Frontal cortex (tissue), 3 donors: ENCODE measurements at regions not wholly inside any gene's neighbourhood (a gene's known extent, or its start where the extent isn't known, plus 50 kb on each side); places are given as distances from the start of the nearest gene placed in this dataset.
A peak's percentile ranks its signal among the peaks of the same experiment; 100 is the strongest.
"Not testable (repeated sequence)": the region's sequence is repeated elsewhere in the genome, so short reads cannot be mapped to it uniquely, and the experiment has no call there.

Source experiments
- DNase-seq, 2 donors: peaks; one replicate each; pipeline ENCODE4 v3.0.0; 2012; ENCODE audit warnings: low spot score in 2 of 2
- FAIRE-seq: peaks from 2 replicates; lab custom pipeline; 2012; peaks lifted over from hg19 to GRCh38; lab: Jason Lieb, UNC
- donor health status: control.
- donor health status: control.
- donor health status: control.

DNA sequence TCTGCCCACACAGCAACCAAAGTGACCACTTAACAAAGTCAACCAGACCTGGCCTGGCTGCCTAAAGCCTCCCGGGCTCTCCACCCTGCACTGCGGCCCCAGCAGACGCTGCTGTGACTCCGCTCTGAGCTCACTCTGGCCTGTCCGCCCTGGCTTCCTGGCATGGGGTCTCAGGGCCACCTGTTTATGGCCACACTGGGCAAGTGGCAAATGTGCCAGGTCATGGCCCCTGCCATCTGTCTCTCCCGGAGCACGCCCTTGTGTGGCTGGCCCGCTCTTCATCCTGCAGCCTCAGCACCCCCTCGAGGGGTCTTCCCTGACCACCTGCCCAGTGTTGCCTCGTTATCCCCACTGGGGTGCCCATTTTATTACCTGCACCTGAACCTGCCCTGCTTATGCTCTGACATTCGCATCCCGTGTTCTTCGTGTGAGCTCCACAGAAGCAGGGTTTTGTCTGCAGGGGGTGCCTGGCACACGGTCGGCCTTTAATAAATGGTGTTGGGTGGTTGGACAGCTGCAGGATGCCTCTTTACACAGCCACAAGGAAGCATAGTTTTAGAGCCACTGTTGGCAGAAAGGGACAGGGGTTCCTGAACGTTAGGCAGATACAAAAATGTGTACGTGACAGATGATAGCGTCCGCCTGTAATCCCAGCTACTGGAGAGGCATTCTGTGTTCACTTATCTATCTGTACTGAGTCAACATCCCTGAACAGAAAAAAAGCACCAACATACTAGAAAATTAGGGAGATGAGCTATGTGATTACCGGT lies 785.6 kb downstream of the TBC1D22A start:
- FAIRE-seq: no peak
- DNase-seq: no peak

DNA sequence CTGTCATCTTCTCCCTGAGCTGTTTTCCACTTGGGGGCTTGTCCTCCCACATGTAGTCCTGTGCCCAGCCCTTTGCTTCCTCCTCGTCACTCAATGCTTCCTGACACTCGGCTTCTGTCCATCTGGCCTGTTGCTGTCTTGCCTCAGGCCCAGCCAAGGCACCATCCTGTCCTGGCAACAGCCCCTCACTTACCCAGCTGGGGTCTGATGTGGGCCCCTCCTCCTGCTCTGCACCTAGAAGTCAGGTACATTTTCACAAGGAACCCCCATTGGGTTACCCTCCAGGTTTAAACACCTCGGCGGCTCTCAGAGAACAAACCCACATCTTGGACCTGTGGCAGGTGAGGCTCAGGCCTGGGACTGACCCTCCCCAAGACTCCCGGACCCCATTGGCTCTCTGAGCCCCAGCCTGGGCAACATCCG lies 784.8 kb downstream of the TBC1D22A start:
- FAIRE-seq (no peak), DNase-seq (no peak)

DNA sequence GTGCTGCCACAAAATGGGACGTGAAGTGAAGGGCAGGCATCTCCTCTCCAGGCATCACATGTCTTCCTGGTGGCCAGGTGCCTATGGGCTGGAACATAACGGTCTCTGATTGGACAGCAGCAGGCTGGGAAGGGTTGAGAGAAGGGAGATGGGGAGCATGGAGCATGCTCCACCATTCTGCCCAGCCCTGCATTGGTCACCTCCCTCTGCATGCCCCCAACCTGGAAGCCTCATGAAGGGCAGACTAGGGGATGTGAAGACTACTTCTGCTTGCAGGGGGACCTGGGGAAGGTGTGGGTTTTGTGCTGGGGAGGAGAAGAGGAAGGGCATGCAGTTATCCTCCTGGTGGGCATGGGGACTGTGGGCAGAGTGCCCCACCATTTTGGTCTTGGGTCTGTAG lies 782.2 kb downstream of the TBC1D22A start:
- FAIRE-seq: no peak
- no peak for DNase-seq

DNA sequence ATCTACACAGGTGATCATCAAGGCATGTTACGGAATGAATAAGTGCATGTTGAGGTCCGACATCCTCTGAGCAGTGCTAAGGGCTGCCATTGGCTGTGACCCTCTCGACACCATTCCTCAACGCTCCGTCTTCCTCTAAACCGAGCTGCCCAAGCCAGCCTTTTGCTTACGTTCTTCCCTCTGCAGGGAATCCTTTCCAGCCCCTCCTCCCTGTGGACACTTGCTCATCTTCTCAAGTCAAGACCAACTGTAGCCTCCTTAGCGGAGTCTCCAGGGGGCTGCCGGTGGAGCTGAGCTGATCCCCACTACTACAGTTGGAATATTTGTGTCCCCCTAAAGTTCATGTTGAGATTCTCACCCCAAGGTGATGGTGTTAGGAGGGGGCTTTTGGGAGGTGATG lies 781.0 kb downstream of the TBC1D22A start:
- FAIRE-seq: no peak
- no peak for DNase-seq

DNA sequence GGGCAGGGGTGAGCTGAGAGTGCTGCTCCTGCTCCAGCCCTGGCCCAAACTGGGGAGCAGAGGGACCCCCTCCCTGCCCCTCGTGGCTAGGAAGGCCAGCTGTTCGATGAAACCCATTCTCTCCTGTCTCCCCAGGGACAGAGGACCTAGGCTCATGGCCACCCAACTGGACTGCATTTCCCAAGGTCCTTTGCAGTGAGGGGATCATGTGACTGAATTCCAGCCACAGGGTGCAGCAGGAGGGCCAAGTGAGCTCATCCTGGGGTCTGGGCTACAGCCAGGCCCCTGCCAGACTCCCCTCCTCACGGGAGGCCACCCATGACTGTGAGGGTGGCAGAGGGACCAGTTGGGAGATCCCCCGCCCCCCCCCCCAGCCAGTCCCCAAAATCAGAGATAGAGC lies 777.6 kb downstream of the TBC1D22A start:
- FAIRE-seq (no peak), DNase-seq (no peak)

DNA sequence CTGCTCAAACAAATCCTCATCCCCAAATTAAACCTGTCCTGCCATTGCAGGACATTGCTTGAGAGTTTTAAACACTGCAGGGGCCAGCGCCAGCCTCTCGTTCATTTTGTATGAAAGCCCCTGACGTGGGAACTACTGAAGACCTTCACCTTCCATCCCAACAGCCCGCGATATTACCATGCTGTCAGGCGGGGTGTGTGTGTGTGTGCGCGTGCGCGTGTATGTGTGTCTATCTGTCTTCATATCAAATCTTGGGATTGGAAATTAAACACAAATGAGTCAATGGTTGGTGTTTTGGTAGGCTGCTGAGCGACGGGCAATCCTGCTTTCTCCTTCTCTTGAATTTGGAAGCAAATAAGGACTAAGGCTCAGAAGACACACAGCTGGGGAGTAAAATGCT lies 776.9 kb downstream of the TBC1D22A start:
- DNase-seq: no peak
- no peak for FAIRE-seq

DNA sequence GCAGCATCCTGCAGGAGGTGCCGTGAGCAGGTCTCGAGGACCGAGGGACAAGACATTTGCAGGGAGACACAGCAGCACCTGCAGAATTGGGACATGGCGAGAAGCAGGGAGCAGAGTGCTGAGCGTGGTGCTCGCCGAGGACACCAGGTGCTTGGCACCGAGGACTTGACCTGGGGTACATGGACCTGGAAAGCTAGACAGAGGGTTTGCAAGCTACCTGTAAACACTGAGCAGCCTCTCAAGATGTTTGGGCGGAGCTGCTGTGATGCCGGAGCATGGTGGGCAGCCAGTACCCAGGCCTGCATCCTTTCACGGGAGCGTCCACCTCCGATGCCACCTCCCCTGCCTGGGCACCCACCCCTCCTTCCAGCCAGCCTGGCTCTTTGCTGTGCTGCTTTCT lies 773.2 kb downstream of the TBC1D22A start:
- DNase-seq: no peak
- no peak for FAIRE-seq

DNA sequence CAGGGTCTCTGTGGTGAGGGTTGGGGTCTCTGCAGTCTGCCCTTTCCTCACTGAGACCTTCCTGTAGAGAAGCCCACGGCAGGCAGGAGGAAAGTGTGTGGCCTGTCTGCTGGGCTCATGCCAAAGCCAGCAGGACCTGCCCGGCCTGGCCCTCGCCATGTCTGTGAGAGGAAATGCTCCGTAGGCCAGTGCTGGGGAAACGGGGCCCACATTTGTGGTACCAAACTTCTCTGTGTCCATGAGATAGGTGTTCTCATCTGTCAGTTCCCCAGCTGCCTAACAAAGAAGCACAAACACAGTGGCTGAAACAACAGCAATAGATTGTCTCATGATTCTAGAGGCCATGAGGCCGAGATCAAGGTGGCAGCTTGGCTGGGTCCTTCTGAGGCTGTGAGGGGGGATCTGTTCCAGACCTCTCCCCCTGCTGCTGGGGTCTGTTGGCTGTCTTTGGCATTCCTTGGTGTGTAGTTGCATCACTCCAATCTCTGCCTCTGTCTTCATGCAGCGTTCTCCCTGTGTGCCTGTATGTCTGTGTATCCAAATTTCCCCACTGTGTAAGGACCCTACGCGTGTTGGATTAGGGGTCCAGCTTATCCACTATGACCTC lies 772.5 kb downstream of the TBC1D22A start:
- DNase-seq (no peak), FAIRE-seq (no peak)

DNA sequence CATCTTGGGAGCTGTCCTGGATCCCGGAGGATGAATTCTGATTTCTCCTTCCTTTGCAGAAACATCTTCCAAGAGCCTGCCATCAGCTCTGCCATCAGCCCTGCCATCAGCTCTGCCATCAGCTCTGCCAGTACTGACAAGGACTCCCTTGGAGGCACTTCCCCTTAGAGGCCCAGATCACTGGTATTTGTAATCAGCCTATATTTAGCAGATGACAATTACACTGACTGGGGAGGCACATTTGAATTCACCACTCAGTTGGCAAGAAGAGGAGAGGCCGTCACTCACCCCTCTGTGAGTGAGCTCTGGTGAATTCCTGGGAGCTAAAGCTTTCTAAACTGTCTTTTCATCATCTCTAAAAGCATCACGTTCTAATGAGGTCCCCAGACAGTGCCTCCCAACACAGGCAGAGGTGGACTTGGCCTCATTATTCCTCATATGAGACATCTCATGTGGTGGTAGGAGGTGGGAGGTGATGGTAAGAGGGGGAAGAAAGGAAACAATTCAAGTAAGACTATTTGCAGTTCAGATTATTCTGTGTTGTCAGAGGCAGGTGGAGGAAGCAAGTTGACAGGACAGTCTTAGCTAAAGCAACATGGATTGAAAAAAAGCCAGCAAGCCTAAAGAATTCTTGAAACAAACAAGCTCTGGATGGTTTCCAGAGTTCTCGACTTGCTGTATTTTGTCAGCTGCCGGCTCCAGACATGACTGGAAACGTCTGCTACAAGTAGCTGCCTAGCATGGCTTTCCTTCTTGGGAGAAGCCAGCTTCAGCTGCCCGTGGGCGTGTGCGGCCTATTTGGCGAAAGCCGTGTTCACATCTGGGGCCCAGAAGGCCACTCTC lies 771.7 kb downstream of the TBC1D22A start:
- FAIRE-seq (no peak), DNase-seq (peak in 1 of 2 donors; percentile 38)

DNA sequence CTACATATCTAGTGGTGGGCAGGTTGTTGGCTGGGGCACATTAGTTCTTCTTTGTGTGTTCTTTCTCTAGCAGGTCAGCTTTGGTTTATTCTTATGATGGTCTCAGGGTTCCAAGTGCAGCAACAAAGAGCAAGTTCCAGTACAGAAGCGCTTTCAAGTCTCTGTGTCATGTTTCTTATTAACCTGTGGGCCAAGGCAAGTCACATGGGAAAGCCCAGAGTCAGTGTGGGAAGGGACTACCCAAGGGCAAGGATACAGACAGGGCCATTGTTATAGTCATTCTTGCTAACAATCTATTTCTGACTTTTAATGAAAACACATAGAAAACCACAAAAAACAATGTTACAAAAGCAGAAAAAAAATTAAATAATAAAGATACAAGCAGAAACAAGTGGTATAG lies 754.6 kb downstream of the TBC1D22A start:
- FAIRE-seq (no peak), DNase-seq (no peak)

DNA sequence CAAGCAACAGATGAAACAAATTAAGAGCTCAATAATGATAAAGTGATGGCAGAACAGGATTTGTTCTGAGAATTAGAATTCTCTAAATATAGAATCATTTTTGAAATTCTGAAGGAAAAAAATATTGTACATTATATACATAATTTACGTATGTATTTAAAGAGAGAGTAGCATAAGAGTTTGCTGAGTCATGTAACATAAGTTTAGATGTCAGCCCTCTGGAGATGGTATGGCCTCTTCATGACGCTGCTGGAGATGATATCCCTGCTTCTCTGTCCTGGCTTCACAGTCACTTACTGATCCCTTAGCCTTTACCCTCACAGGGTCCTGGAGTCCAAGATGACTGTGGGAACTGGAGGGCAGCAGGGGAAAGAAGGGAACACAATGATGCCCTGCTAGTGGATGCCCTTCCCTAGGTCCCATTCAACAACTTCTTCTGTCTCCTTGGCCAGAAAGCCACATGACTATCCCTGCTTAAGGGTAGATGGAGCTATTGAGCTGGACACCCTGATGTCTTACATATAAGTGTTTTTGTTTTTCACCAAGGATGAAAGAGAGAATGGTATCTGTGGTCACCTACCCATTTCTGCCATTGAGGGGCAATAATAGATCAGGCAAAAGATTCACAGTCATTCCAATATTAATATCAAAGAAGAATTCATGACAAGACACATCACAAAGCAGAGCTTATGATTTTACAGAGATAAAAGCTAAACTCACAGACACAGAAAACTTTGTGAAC lies 753.1 kb downstream of the TBC1D22A start:
- no peak for FAIRE-seq
- DNase-seq: no peak

DNA sequence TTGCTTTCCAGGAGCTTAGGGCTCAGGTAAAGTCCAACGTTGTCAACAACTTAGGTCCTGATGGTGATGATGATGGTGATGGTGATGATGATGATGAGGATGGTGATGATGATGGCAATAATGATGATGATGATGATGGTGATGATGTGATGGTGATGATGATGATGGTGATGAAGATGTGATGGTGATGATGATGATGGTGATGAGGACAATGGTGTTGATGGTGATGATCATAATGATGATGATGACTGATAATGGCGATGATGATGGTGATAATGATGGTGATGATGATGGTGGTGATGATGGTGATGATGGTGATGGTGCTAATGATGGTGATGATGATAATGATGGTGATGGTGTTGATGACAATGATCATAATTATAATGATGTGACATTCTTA lies 750.2 kb downstream of the TBC1D22A start:
- DNase-seq (no peak), FAIRE-seq (no peak)

DNA sequence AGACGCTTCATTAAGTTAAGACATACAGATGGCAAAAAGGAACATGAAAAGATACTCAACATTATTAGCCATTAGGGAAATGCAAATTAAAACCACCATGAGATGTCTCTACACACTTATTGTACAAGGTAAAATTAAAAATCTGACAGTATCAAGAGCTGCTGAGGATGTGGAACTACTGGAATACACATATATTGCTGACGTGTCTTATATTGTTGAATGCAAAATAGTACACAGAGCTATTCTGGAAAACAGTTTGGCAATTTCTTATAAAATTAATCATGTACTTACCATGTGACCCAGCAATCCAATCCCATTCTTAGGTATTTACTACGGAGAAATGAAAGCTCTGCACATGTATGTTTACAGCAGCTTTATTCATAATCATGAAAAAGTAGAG lies 742.5 kb downstream of the TBC1D22A start:
- no peak for FAIRE-seq
- DNase-seq: no peak

DNA sequence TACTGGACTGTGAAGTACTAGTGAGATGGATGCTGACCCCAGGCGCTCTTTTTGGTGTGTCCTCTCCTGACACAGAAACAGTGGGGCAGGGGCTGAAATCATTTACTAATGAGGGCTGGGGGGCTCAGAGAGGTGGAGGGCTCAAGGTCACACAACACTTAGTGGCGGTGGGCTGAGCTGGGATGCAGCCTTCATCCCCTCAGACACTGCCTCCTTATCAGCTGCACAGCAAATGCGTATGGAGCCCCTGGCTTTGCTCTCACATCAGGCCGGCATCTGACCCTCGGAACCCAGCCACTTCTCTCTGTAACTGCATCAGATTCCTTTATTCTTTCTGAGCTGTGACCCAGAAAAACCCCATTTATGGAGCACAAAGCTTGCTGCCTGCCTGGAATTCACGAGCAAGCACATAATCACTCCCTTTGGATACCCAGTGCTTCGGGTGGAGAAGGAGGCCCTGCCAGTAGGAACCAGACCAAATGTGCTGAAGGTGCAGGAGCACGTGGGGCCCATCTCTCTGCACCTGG lies 736.6 kb downstream of the TBC1D22A start:
- FAIRE-seq: no peak
- no peak for DNase-seq

DNA sequence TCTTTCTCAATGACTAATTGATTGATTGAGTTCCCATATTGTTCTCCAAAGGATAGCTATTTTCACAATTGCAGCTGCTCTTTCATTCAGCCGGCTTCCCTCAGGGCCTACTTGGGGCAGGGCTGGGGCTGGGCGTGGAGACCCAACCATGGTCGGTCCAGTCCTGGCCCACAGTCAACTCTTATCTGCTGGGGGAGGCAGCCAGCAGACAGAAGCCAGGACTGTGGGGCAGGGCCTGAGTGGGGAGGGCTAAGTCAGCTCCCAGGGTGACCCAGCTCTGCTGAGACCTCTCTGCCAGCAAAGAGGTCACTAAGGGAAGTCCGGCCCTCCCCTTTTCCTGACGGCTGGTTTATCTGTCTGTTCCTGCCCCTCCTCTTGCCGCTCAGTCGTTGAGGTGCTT lies 735.2 kb downstream of the TBC1D22A start:
- DNase-seq (no peak), FAIRE-seq (no peak)

DNA sequence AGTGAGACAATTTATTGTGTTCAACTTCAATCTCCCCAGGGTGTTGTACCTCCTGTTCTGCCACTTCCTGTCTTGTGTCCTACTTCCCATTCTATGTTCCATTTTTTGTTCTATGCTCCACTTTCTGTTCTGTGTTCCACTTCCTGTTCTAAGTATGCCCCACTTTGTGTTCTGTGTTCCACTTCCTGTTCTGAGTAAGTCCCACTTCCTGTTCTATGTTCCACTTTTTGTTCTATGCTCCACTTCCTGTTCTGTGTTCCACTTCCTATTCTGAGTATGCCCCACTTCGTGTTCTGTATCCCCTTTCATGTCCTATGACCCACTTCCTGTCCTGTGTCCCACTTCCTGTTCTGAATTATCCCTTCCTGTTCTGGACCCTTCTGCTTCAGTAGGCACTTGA lies 732.7 kb downstream of the TBC1D22A start:
- FAIRE-seq (no peak), DNase-seq (no peak)

DNA sequence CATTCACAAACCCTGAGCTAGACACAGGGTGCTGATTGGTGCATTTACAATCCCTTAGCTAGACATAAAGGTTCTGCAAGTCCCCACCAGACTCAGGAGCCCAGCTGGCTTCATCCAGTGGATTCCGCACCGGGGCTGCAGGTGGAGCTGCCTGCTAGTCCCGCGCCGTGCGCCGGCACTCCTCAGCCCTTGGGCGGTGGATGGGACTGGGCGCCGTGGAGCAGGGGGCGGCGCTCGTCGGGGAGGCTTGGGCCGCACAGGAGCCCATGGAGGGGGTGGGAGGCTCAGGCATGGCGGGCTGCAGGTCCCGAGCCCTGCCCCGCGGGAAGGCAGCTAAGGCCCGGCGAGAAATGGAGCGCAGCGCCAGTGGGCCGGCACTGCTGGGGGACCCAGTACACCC lies 725.7 kb downstream of the TBC1D22A start:
- not testable (repeated sequence) for DNase-seq, FAIRE-seq

DNA sequence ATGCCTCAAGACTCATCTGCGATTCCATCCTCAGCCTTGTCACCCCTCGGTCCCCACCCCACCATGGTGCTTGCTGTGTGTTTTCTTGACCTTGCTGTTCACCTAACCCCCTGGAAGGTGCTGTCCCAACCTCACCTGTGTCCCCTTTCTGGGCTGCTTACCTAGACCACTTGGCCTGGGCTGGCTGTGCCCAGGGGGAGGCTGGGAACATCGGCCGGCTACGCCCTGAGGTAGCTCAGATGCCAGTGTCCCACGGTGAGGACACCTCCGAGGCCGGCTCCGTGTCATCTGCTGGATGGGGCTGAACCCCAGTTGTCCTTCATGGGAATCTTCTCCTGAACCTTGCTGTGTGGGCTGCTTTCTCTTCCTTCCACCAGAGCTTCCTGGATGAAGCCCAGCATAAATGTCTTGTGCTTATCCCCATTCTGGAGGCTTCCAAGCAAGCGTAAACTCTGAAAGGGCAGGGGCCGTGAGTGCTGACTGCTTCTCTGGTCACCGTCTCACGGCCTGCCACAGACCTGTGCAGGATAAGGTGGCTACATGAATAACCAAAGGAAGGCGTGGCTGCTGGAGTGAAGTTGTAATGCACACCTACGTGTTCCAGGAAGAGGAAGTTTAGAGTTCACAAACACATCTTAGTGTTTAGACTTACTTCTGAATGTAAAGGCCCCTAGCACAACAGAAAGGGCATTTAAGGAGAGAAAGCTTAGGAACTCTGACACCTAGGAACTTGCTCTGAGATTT lies 724.3 kb downstream of the TBC1D22A start:
- no peak for DNase-seq
- FAIRE-seq: no peak

DNA sequence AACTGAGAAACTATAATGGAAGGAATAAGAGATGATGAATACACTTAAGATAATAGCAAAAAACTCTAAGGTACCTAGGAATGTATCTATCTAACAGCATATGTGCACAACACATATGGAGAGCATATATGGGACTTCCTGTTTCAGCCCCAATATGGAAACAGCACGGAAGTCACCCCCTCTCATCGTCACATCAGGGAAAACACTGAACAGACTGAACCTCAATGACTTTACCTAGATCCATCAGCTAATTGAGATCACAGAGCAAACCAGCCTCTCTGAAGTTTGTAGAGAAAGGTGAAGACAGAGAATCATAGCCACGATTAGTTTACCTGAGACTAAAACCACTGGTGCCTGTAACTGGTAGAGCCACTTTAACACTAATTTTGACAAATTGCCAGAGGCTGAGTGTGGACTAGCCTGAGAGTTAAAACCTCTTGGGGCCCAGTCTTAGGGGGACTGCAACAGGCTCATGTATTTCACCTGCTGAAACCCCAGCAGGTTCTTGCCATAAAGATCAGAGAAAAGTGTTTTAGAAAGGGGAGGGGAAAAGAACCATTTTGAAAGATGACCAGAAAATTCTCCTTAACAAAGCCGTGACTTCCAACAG lies 722.6 kb downstream of the TBC1D22A start:
- no peak for FAIRE-seq
- DNase-seq: no peak
